ENCODE measurements at regions not wholly inside any gene's neighbourhood (a gene's known extent, or its start where the extent isn't known, plus 50 kb on each side); places are given as distances from the start of the nearest gene placed in this dataset.
A peak's percentile ranks its signal among the peaks of the same experiment; 100 is the strongest.

DNA sequence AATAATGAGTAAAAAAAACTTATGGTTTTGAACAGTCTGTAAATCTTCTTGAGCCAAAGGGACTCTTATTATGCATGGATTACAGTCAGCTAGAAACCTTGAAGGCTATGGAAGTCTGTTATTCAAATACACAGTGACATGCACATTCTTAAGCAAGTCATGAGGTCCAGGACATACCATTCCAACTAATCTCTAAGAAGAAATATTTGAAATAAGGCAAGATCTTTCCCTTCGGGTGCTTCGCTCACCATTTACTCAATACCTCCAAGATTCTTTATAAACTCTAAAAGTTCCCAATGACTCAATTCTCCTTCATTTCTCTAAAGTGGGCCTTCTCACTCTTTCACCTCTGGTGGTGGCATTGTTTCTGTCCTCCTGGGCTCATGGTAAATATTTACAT, 811.0 kb downstream of the NR2F1-AS1 start:
- H3K9ac ChIP-seq (ENCODE audit: control insufficient read depth, insufficient read depth, low read length) = no peak overlapping the region
- DNase-seq (ENCODE audit: low read depth, low spot score) (no peak), FAIRE-seq (no peak), ATAC-seq (no peak)
- TF ChIP-seq, protein P1, sequence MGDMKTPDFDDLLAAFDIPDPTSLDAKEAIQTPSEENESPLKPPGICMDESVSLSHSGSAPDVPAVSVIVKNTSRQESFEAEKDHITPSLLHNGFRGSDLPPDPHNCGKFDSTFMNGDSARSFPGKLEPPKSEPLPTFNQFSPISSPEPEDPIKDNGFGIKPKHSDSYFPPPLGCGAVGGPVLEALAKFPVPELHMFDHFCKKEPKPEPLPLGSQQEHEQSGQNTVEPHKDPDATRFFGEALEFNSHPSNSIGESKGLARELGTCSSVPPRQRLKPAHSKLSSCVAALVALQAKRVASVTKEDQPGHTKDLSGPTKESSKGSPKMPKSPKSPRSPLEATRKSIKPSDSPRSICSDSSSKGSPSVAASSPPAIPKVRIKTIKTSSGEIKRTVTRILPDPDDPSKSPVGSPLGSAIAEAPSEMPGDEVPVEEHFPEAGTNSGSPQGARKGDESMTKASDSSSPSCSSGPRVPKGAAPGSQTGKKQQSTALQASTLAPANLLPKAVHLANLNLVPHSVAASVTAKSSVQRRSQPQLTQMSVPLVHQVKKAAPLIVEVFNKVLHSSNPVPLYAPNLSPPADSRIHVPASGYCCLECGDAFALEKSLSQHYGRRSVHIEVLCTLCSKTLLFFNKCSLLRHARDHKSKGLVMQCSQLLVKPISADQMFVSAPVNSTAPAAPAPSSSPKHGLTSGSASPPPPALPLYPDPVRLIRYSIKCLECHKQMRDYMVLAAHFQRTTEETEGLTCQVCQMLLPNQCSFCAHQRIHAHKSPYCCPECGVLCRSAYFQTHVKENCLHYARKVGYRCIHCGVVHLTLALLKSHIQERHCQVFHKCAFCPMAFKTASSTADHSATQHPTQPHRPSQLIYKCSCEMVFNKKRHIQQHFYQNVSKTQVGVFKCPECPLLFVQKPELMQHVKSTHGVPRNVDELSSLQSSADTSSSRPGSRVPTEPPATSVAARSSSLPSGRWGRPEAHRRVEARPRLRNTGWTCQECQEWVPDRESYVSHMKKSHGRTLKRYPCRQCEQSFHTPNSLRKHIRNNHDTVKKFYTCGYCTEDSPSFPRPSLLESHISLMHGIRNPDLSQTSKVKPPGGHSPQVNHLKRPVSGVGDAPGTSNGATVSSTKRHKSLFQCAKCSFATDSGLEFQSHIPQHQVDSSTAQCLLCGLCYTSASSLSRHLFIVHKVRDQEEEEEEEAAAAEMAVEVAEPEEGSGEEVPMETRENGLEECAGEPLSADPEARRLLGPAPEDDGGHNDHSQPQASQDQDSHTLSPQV (IDR thresholded peaks at IDR 0.05) = no peak
- TF ChIP-seq SUPT20H (IDR thresholded peaks at IDR 0.05; ENCODE audit: borderline replicate concordance, control insufficient read depth, low read depth, low read length) = no peak
- TF ChIP-seq SPI1 (IDR thresholded peaks at IDR 0.05; ENCODE audit: borderline replicate concordance, insufficient read depth, low read depth, low read length) = no peak
- no peak overlapping the region for H3K4me2 ChIP-seq (ENCODE audit: control insufficient read depth, insufficient read depth)
- WGBS (ENCODE audit: insufficient coverage, insufficient replicate concordance, low lambda C conversion rate, missing lambda C conversion rate) = 93% methylated on average over 2 of the region's 2 CpGs
- H4K20me1 ChIP-seq (ENCODE audit: control insufficient read depth, insufficient read depth) = no peaks in the 10 kb centered on the region
- H3K27me3 ChIP-seq (replicated peaks in 1 of 2; ENCODE audit: control insufficient read depth in 2 of 2, insufficient read depth in 2 of 2, low read length in 1 of 2) = no peaks in the 10 kb centered on the region
- no peaks in the 10 kb centered on the region for H3K4me1 ChIP-seq (ENCODE audit: control insufficient read depth, insufficient read depth, low read length)
- POLR2A ChIA-PET = no interaction called here
- no peak overlapping the region for H2AFZ ChIP-seq (ENCODE audit: control insufficient read depth, low read depth, low read length)
- RAD21 ChIA-PET (ENCODE audit: unreplicated experiment) = no interaction called here
- no peaks in the 10 kb centered on the region for H3K36me3 ChIP-seq (ENCODE audit: control insufficient read depth in 2 of 2, insufficient read depth in 2 of 2, low read length in 1 of 2)
- H3K9me3 ChIP-seq (replicated peaks; ENCODE audit: control insufficient read depth, insufficient read depth, low read length) = no peaks in the 10 kb centered on the region
- in situ Hi-C loops (cut with MboI) = no loop called here
- SMC1A ChIA-PET (ENCODE audit: uncharacterized antibody, unreplicated experiment) = no interaction called here
- BruUV-seq (replicated peaks) = no TSS peak
- intact Hi-C loops (cut with micrococcal nuclease; ENCODE audit: unreplicated experiment) = no loop called here
- H3K79me2 ChIP-seq (ENCODE audit: control insufficient read depth, insufficient read depth, low read length) = no peaks in the 10 kb centered on the region
- H3K4me3 ChIP-seq = no peak overlapping the region
- CTCF ChIA-PET = interaction anchor here (1.1 kb wide), 1 partner anchor 10 kb away, joined by 3 read pairs; no protein-coding TSS in a partner anchor
- H3K27ac ChIP-seq (ENCODE audit: control insufficient read depth, insufficient read depth) = no peak overlapping the region

DNA sequence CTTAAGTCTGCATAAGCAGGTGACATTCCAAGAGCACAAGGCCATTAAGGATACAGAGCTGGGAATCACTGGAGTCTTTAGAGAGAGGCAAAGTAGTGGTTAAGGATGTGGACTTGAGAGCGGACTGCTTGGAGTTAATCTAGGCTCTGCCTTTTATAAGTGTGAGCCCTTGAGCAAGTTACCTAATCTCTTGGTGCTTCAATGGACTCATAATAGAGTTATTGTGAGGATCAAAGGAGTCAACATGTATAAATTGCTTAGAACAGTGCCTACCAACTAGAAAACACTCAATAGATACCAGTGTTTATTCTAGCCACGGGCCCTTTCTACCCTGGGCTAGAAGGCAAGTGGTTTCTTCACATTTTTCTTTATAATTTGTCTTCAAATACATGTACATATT, 819.4 kb downstream of the NR2F1-AS1 start:
- SMC1A ChIA-PET (ENCODE audit: uncharacterized antibody, unreplicated experiment) = no interaction called here
- Histone ChIP-seq H2AFZ (ENCODE audit: control insufficient read depth, low read depth, low read length) (no peak overlapping the region), H3K9ac (ENCODE audit: control insufficient read depth, insufficient read depth, low read length) (no peak overlapping the region), H3K36me3 (ENCODE audit: control insufficient read depth in 2 of 2, insufficient read depth in 2 of 2, low read length in 1 of 2) (no peaks in the 10 kb centered on the region), H3K27me3 (replicated peaks in 1 of 2; ENCODE audit: control insufficient read depth in 2 of 2, insufficient read depth in 2 of 2, low read length in 1 of 2) (no peaks in the 10 kb centered on the region), H3K4me2 (ENCODE audit: control insufficient read depth, insufficient read depth) (no peak overlapping the region), H3K4me3 (no peak overlapping the region), H3K9me3 (replicated peaks; ENCODE audit: control insufficient read depth, insufficient read depth, low read length) (no peaks in the 10 kb centered on the region), H4K20me1 (ENCODE audit: control insufficient read depth, insufficient read depth) (no peaks in the 10 kb centered on the region), H3K4me1 (ENCODE audit: control insufficient read depth, insufficient read depth, low read length) (no peaks in the 10 kb centered on the region), H3K79me2 (ENCODE audit: control insufficient read depth, insufficient read depth, low read length) (no peaks in the 10 kb centered on the region), H3K27ac (ENCODE audit: control insufficient read depth, insufficient read depth) (no peak overlapping the region)
- POLR2A ChIA-PET = no interaction called here
- in situ Hi-C loops (cut with MboI) (no loop called here), intact Hi-C loops (cut with micrococcal nuclease; ENCODE audit: unreplicated experiment) (no loop called here)
- CTCF ChIA-PET = no interaction called here
- TF ChIP-seq TCF7 (IDR thresholded peaks at IDR 0.05; ENCODE audit: borderline replicate concordance) = no peak
- TF ChIP-seq, protein P2, sequence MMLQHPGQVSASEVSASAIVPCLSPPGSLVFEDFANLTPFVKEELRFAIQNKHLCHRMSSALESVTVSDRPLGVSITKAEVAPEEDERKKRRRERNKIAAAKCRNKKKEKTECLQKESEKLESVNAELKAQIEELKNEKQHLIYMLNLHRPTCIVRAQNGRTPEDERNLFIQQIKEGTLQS (IDR thresholded peaks at IDR 0.05; ENCODE audit: borderline replicate concordance, extremely low read depth, low read depth, low read length) = no peak
- FAIRE-seq (peak; percentile 13), DNase-seq (ENCODE audit: low read depth, low spot score) (no peak), ATAC-seq (no peak)
- 46% methylated on average over 2 of the region's 2 CpGs for WGBS (ENCODE audit: insufficient coverage, insufficient replicate concordance, low lambda C conversion rate, missing lambda C conversion rate)
- RAD21 ChIA-PET (ENCODE audit: unreplicated experiment) = no interaction called here
- BruUV-seq (replicated peaks) = no TSS peak

Data from GM12878 (cell line).